Adrenal gland (tissue), 7 donors: ENCODE measurements at regions not wholly inside any gene's neighbourhood (a gene's known extent, or its start where the extent isn't known, plus 50 kb on each side); places are given as distances from the start of the nearest gene placed in this dataset.

Source experiments
- DNase-seq, 7 donors: peaks; one replicate each; pipeline ENCODE4 v3.0.0-alpha.2; 2019 to 2020
- H3K27ac ChIP-seq, 5 donors: fragments of 200-600 bp; sonication (generic) in 4 of 5; 1 replicate in 3 of 5; 2 replicates in 2 of 5; pipeline versions ENCODE4 v1.5.1 to v1.8.0; 2016 to 2020; ENCODE audit warnings: mild to moderate bottlenecking in 1 of 5
- H3K27me3 ChIP-seq: fragments of 200-600 bp; 2 replicates; pipeline ENCODE4 v1.8.0; 2021
- H3K36me3 ChIP-seq, 2 donors: fragments of 200-600 bp; replicated peaks in 1 of 2; 1 replicate in 1 of 2; 2 replicates in 1 of 2; pipeline versions ENCODE4 v1.5.1 to v1.8.0; 2018 to 2022
- H3K4me1 ChIP-seq, 2 donors: fragments of 200-600 bp; replicated peaks in 1 of 2; 1 replicate in 1 of 2; 2 replicates in 1 of 2; pipeline versions ENCODE4 v1.5.1 to v1.8.0; 2018 to 2021
- H3K4me3 ChIP-seq, 4 donors: fragments of 200-600 bp; sonication (generic) in 3 of 4; one replicate each; pipeline ENCODE4 v1.5.1; 2016 to 2018
- H3K9me3 ChIP-seq, 3 donors: fragments of 200-600 bp; sonication (generic) in 1 of 3; replicated peaks in 1 of 3; 1 replicate in 2 of 3; 2 replicates in 1 of 3; pipeline versions ENCODE4 v1.5.1 to v1.8.0; 2016 to 2021
- POLR2A ChIP-seq, 2 donors: fragments of 450-650 bp; IDR thresholded peaks; one replicate each; pipeline ENCODE4 v1.6.1; 2017; ENCODE audit warnings: antibody characterized with exemption in 2 of 2, mild to moderate bottlenecking in 2 of 2, moderate library complexity in 1 of 2
- intact Hi-C, 2 donors: fragments of 100-400 bp; cut with DNase I; formaldehyde crosslinking; loops; one replicate each; pipeline versions ENCODE4 v1.14.1 to v1.15.0; 2022 to 2023
- TF ChIP-seq, protein P1 (sequence below), 6 experiments: fragments of 450-650 bp in 4 of 6; fragments of 200-600 bp in 2 of 6; sonication (generic) in 1 of 6; IDR thresholded peaks; 1 replicate in 5 of 6; 2 replicates in 1 of 6; pipeline versions ENCODE4 v1.5.1 to v1.8.0; 2016 to 2021; ENCODE audit warnings: antibody characterized with exemption in 6 of 6, mild to moderate bottlenecking in 2 of 6, moderate library complexity in 1 of 6
- donor health status: DM: yes; HTN: yes; CAD: no.
- donor health status: DM: no; HTN: no; CAD: no.
- donor health status: DM: no; HTN: no; CAD: no.

DNA sequence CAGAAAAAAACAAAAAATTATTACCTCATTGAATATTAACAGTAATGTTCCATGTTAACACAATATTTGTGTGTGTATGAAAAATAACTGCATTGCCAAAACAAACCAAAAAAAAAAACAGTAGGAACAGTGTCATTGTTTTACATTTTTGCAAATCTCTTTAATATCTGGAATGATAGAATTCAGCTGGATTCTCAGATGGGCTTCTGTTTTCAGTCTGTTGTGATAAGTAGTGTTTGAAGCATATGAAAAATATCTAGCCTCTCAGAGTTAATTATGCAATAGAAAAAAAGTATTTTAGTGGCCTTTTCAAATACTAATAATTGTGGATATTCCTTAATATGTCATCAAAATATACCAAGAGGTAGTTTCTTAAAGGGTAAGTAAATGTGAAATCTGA is 52.9 kb upstream of the RWDD3 start:
- intact Hi-C loops, result no loop called here
- no peaks in the 10 kb centered on the region for H3K36me3 ChIP-seq
- H3K4me1 ChIP-seq, result no peaks in the 10 kb centered on the region
- TF ChIP-seq, protein P1, sequence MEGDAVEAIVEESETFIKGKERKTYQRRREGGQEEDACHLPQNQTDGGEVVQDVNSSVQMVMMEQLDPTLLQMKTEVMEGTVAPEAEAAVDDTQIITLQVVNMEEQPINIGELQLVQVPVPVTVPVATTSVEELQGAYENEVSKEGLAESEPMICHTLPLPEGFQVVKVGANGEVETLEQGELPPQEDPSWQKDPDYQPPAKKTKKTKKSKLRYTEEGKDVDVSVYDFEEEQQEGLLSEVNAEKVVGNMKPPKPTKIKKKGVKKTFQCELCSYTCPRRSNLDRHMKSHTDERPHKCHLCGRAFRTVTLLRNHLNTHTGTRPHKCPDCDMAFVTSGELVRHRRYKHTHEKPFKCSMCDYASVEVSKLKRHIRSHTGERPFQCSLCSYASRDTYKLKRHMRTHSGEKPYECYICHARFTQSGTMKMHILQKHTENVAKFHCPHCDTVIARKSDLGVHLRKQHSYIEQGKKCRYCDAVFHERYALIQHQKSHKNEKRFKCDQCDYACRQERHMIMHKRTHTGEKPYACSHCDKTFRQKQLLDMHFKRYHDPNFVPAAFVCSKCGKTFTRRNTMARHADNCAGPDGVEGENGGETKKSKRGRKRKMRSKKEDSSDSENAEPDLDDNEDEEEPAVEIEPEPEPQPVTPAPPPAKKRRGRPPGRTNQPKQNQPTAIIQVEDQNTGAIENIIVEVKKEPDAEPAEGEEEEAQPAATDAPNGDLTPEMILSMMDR (IDR thresholded peaks at IDR 0.05), result no peak
- TF ChIP-seq POLR2A (IDR thresholded peaks at IDR 0.05), result no peak
- H3K27me3 ChIP-seq, result no peaks in the 10 kb centered on the region
- H3K9me3 ChIP-seq, result no peaks in the 10 kb centered on the region
- H3K27ac ChIP-seq, result no peak overlapping the region
- DNase-seq, result no peak
- H3K4me3 ChIP-seq, result no peak overlapping the region

DNA sequence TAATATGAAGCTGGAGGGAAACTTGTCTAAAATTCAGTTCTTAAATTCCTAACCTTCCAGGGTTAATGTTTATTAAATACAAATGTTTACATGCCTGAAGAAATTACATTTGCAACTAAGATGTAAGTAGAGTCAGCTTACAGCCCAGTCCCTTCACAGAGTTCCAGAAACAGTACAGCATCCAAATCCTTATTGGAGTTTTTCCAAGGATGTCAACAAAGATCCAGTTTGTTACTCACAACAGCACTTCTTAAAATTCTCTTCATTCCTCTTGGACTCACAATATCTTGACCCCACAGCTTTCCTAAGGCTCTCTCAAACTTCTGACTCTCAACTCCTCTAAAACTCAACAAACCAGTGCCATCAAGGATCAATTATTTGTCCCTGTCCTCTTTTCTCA is 50.1 kb upstream of the RWDD3 start:
- DNase-seq, result no peak
- H3K4me3 ChIP-seq, result no peak overlapping the region
- H3K27me3 ChIP-seq, result no peaks in the 10 kb centered on the region
- no peaks in the 10 kb centered on the region for H3K36me3 ChIP-seq
- no peaks in the 10 kb centered on the region for H3K4me1 ChIP-seq
- no peaks in the 10 kb centered on the region for H3K9me3 ChIP-seq
- no peak overlapping the region for H3K27ac ChIP-seq
- intact Hi-C loops, result no loop called here
- TF ChIP-seq, protein P1 (IDR thresholded peaks at IDR 0.05), result no peak
- TF ChIP-seq POLR2A (IDR thresholded peaks at IDR 0.05), result no peak
